D721Med (cell line): ENCODE measurements at regions not wholly inside any gene's neighbourhood (a gene's known extent, or its start where the extent isn't known, plus 50 kb on each side); places are given as distances from the start of the nearest gene placed in this dataset.

Experiments
- DNase-seq: peaks from one replicate; pipeline ENCODE4 v3.0.0; 2011; ENCODE audit warnings: low spot score; ENCODE audit not compliant: insufficient read length
- FAIRE-seq: peaks from 2 replicates; lab custom pipeline; 2011; peaks lifted over from hg19 to GRCh38; lab: Jason Lieb, UNC
- CTCF ChIP-seq: IDR thresholded peaks from 2 replicates; pipeline ENCODE4 v1.5.1; 2012; ENCODE audit warnings: mild to moderate bottlenecking, control low read depth; ENCODE audit not compliant: insufficient read depth; ENCODE audit errors: missing control alignments

- FAIRE-seq (peak; percentile 90), DNase-seq (peak; percentile 60)
- no peak for TF ChIP-seq CTCF
Observed at GRCh38 chr11:95442531-95443050, 211.6 kb upstream of the SESN3 start.

GRCh38 chr11:95435628-95436353 is 204.8 kb upstream of the SESN3 start:
- DNase-seq (no peak), FAIRE-seq (no peak)
- TF ChIP-seq CTCF, result no peak

- DNase-seq (no peak), FAIRE-seq (no peak)
- no peak for TF ChIP-seq CTCF
Observed at GRCh38 chr11:95435192-95435591, 204.2 kb upstream of the SESN3 start.

GRCh38 chr11:95434489-95435057 is 203.6 kb upstream of the SESN3 start:
- FAIRE-seq (no peak), DNase-seq (no peak)
- no peak for TF ChIP-seq CTCF

GRCh38 chr11:95434009-95434408 is 203.0 kb upstream of the SESN3 start:
- no peak for TF ChIP-seq CTCF
- FAIRE-seq (no peak), DNase-seq (no peak)

- FAIRE-seq, result no peak
- DNase-seq, result no peak
- no peak for TF ChIP-seq CTCF
Observed at GRCh38 chr11:95432714-95433503, 201.9 kb upstream of the SESN3 start.
